Adrenal gland (tissue), 5 donors: ENCODE measurements at regions not wholly inside any gene's neighbourhood (a gene's known extent, or its start where the extent isn't known, plus 50 kb on each side); places are given as distances from the start of the nearest gene placed in this dataset.

ENCODE experiments used
- POLR2A ChIP-seq, 2 donors: fragments of 450-650 bp; IDR thresholded peaks; one replicate each; pipeline ENCODE4 v1.6.1; 2017; ENCODE audit warnings: antibody characterized with exemption in 2 of 2, mild to moderate bottlenecking in 2 of 2, moderate library complexity in 1 of 2
- TF ChIP-seq, protein P1 (sequence below), 6 experiments: fragments of 450-650 bp in 4 of 6; fragments of 200-600 bp in 2 of 6; sonication (generic) in 1 of 6; IDR thresholded peaks; 1 replicate in 5 of 6; 2 replicates in 1 of 6; pipeline versions ENCODE4 v1.5.1 to v1.8.0; 2016 to 2021; ENCODE audit warnings: antibody characterized with exemption in 6 of 6, mild to moderate bottlenecking in 2 of 6, moderate library complexity in 1 of 6
- donor health status: DM: no; HTN: no; CAD: no.

DNA sequence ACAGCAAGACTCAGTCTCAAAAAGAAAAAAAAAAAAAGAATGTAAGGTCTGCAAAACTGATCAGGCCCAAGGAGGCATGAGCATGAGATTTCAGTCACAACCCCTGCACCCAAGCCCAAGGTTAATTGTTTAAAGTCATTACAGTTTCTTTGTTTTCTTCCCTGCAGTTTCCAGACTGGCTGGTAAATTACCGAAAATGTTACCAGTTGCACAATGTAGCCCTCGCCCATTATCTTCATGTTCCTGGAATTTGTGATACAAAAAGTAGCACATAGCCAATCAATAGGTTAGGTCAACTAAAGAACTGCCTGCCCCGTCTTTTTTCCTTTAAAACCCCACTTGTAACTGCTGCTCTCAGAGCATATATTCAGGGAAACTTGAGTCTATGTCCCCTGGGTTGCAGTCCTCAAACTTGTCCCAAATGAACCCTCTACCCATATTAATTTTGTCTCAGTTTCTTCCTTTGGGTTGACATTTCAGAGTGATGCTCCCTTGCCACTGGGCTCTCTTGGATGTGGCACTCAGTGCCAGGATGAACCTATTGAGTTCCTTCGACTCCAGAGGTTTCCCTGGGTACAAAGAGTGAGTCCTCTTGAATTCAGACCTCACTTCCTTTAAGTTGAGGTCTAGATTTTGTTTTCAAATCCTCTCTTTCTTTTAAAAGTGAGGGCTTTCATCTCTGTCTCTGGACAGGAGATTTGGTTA lies 216.2 kb upstream of the HS6ST1 start:
- TF ChIP-seq POLR2A (IDR thresholded peaks at IDR 0.05): no peak
- TF ChIP-seq, protein P1, sequence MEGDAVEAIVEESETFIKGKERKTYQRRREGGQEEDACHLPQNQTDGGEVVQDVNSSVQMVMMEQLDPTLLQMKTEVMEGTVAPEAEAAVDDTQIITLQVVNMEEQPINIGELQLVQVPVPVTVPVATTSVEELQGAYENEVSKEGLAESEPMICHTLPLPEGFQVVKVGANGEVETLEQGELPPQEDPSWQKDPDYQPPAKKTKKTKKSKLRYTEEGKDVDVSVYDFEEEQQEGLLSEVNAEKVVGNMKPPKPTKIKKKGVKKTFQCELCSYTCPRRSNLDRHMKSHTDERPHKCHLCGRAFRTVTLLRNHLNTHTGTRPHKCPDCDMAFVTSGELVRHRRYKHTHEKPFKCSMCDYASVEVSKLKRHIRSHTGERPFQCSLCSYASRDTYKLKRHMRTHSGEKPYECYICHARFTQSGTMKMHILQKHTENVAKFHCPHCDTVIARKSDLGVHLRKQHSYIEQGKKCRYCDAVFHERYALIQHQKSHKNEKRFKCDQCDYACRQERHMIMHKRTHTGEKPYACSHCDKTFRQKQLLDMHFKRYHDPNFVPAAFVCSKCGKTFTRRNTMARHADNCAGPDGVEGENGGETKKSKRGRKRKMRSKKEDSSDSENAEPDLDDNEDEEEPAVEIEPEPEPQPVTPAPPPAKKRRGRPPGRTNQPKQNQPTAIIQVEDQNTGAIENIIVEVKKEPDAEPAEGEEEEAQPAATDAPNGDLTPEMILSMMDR (IDR thresholded peaks at IDR 0.05): no peak
